Thyroid gland (tissue), 4 donors: ENCODE measurements at regions not wholly inside any gene's neighbourhood (a gene's known extent, or its start where the extent isn't known, plus 50 kb on each side); places are given as distances from the start of the nearest gene placed in this dataset.

ENCODE experiments used
- DNase-seq, 2 donors: peaks; one replicate each; pipeline ENCODE4 v3.0.0-alpha.2; 2019
- H3K27ac ChIP-seq, 3 donors: fragments of 200-600 bp; sonication (generic); 1 replicate in 2 of 3; 2 replicates in 1 of 3; pipeline ENCODE4 v1.5.1; 2016 to 2019; ENCODE audit warnings: mild to moderate bottlenecking in 1 of 3, moderate library complexity in 1 of 3
- H3K27me3 ChIP-seq: fragments of 200-600 bp; sonication (generic); one replicate; pipeline ENCODE4 v1.5.1; 2019
- H3K36me3 ChIP-seq, 2 donors: fragments of 200-600 bp; sonication (generic); one replicate each; pipeline ENCODE4 v1.5.1; 2016 to 2019
- H3K4me1 ChIP-seq, 2 donors: fragments of 200-600 bp; sonication (generic); one replicate each; pipeline ENCODE4 v1.5.1; 2017 to 2019
- H3K4me3 ChIP-seq, 3 donors: fragments of 200-600 bp; sonication (generic); replicated peaks in 1 of 3; 1 replicate in 2 of 3; 2 replicates in 1 of 3; pipeline ENCODE4 v1.5.1; 2016; ENCODE audit warnings: mild to moderate bottlenecking in 1 of 3
- H3K9me3 ChIP-seq: fragments of 200-600 bp; sonication (generic); one replicate; pipeline ENCODE4 v1.5.1; 2017
- CTCF ChIP-seq, 6 experiments: fragments of 200-600 bp in 3 of 6; fragments of 450-650 bp in 3 of 6; sonication (generic) in 3 of 6; IDR thresholded peaks; one replicate each; pipeline ENCODE4 v1.5.1; 2016 to 2019; ENCODE audit warnings: antibody characterized with exemption in 6 of 6, mild to moderate bottlenecking in 2 of 6, inconsistent platforms in 1 of 6, moderate library complexity in 1 of 6
- POLR2A ChIP-seq, 2 donors: fragments of 450-650 bp; IDR thresholded peaks; one replicate each; pipeline ENCODE4 v1.6.1; 2017; ENCODE audit warnings: antibody characterized with exemption in 2 of 2, mild to moderate bottlenecking in 2 of 2, moderate library complexity in 1 of 2
- WGBS, 2 donors: methylation state at CpG; one replicate each; pipeline ENCODE4 v1.1.5; 2017; 5-methylcytosine and 5-hydroxymethylcytosine counted together
- intact Hi-C: fragments of 100-400 bp; cut with DNase I; formaldehyde crosslinking; loops from one replicate; pipeline ENCODE4 v1.15.1; 2023

- DNase-seq: no peak
- H3K4me1 ChIP-seq: no peaks in the 10 kb centered on the region
- WGBS, 2 donors: 94 to 100% methylated on average over 4 of the region's 4 CpGs
- no peak overlapping the region for H3K4me3 ChIP-seq
- TF ChIP-seq CTCF (IDR thresholded peaks at IDR 0.05) (no peak), POLR2A (IDR thresholded peaks at IDR 0.05) (no peak)
- H3K9me3 ChIP-seq: no peaks in the 10 kb centered on the region
- no peaks in the 10 kb centered on the region for H3K36me3 ChIP-seq
- intact Hi-C loops: no loop called here
- H3K27ac ChIP-seq: no peak overlapping the region
- no peaks in the 10 kb centered on the region for H3K27me3 ChIP-seq
Measured at GRCh38 chr13:76231522-76232167, 595.5 kb downstream of the LMO7 start.

DNA sequence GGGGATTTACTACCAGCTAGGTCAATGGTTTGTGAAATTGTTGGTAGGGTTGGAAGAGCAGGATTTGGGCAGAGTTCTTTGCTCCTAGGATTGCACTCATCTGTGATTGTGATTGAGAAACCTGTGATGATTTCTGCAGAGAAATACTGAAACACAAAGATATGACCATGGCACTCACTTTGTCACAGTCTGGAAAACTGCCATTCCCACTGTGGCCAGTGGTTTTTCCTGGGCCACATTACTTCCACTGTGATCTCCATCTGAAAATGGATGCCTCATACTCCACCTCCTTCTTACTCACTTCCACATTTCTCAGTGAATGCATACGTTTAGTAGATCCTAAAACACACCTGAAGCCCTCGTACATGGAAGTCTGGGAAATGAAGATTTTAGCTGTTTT lies 593.2 kb downstream of the LMO7 start:
- intact Hi-C loops: no loop called here
- H3K27ac ChIP-seq: no peak overlapping the region
- no peak for DNase-seq
- no peak overlapping the region for H3K4me3 ChIP-seq
- H3K36me3 ChIP-seq: no peaks in the 10 kb centered on the region
- 87 to 94% methylated on average over 2 of the region's 2 CpGs for WGBS, 2 donors
- no peaks in the 10 kb centered on the region for H3K4me1 ChIP-seq
- no peaks in the 10 kb centered on the region for H3K9me3 ChIP-seq
- TF ChIP-seq POLR2A (IDR thresholded peaks at IDR 0.05): no peak
- no peak for TF ChIP-seq CTCF (IDR thresholded peaks at IDR 0.05)
- no peaks in the 10 kb centered on the region for H3K27me3 ChIP-seq

GRCh38 chr13:76226941-76227340 lies 590.8 kb downstream of the LMO7 start:
- no peak overlapping the region for H3K27ac ChIP-seq
- H3K9me3 ChIP-seq: no peaks in the 10 kb centered on the region
- H3K4me1 ChIP-seq: no peaks in the 10 kb centered on the region
- 89 to 90% methylated on average over 1 of the region's 1 CpG for WGBS, 2 donors
- no peak overlapping the region for H3K4me3 ChIP-seq
- no peaks in the 10 kb centered on the region for H3K36me3 ChIP-seq
- H3K27me3 ChIP-seq: no peaks in the 10 kb centered on the region
- intact Hi-C loops: no loop called here
- no peak for TF ChIP-seq CTCF (IDR thresholded peaks at IDR 0.05)
- no peak for TF ChIP-seq POLR2A (IDR thresholded peaks at IDR 0.05)
- no peak for DNase-seq

DNA sequence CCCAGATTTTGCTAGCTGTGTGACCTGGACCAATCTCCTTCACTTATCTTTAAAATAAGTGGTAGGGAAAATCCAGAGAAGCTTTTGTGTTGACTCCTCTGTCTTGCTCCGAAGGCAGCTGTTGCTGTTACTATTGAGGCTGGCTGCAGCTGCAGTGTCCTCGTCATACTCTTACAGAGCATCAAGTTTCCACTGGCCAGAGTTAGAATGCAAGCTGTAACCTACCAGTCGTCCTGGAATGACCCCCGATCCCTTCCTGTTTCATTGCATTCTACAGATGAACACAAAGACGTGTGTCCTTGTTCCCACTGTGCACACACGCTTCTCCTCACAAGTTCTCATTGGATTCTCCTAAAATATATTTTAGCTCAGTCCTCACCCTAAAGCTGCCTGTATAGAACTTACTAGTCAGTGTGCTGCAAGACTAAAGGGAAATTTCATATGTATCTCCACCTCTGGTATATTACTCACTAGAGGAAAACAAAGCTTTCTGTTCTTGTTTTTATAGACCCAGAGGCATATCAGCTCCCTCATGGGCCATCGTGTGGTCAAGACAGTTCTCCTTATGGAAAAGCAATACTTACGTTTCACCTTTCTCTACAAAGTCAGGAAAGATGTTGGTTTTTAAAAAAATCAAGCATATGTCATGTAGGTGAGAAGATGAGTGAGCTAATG lies 589.8 kb downstream of the LMO7 start:
- 65 to 76% methylated on average over 8 of the region's 8 CpGs for WGBS, 2 donors
- no peak for TF ChIP-seq CTCF (IDR thresholded peaks at IDR 0.05)
- TF ChIP-seq POLR2A (IDR thresholded peaks at IDR 0.05): no peak
- Histone ChIP-seq H3K36me3 (no peaks in the 10 kb centered on the region), H3K4me1 (no peaks in the 10 kb centered on the region), H3K27me3 (no peaks in the 10 kb centered on the region), H3K4me3 (no peak overlapping the region), H3K9me3 (no peaks in the 10 kb centered on the region), H3K27ac (no peak overlapping the region)
- intact Hi-C loops: no loop called here
- no peak for DNase-seq

GRCh38 chr13:76223999-76224398 lies 587.9 kb downstream of the LMO7 start:
- Histone ChIP-seq H3K27ac (no peak overlapping the region), H3K4me1 (no peaks in the 10 kb centered on the region), H3K27me3 (no peaks in the 10 kb centered on the region), H3K4me3 (no peak overlapping the region), H3K36me3 (no peaks in the 10 kb centered on the region), H3K9me3 (no peaks in the 10 kb centered on the region)
- TF ChIP-seq POLR2A (IDR thresholded peaks at IDR 0.05) (no peak), CTCF (IDR thresholded peaks at IDR 0.05) (no peak)
- no peak for DNase-seq
- intact Hi-C loops: no loop called here
- 97 to 99% methylated on average over 5 of the region's 5 CpGs for WGBS, 2 donors
